H1 (cell line): ENCODE measurements at regions not wholly inside any gene's neighbourhood (a gene's known extent, or its start where the extent isn't known, plus 50 kb on each side); places are given as distances from the start of the nearest gene placed in this dataset.

Source experiments
- CTCF ChIA-PET: fragments of 300-600 bp; sonication (Branson Sonifier 250); formaldehyde crosslinking; loops from one replicate; lab custom pipeline; 2021; ENCODE audit not compliant: partially characterized antibody; lab: Charles Lee
- POLR2A ChIA-PET: fragments of 300-600 bp; sonication (Branson Sonifier 250); formaldehyde crosslinking; loops from one replicate; lab custom pipeline; 2021; ENCODE audit warnings: inconsistent platforms; ENCODE audit not compliant: partially characterized antibody; lab: Charles Lee
- DNase-seq, 2 experiments: peaks; one replicate each; pipeline versions ENCODE4 v3.0.0 to v3.0.0-alpha.2; 2010 to 2022; ENCODE audit warnings: low spot score in 2 of 2, low read depth in 1 of 2, mixed read lengths in 1 of 2
- FAIRE-seq: peaks from 2 replicates; lab custom pipeline; 2011; peaks lifted over from hg19 to GRCh38; lab: Jason Lieb, UNC
- H2AFZ ChIP-seq: 2 replicates; pipeline ENCODE4 v1.8.1; 2012; ENCODE audit warnings: low read length, inconsistent platforms
- H2AK5ac ChIP-seq: 2 replicates; pipeline ENCODE4 v1.6.1; 2013; ENCODE audit warnings: low read depth, low read length
- H2BK120ac ChIP-seq: replicated peaks from 2 replicates; pipeline ENCODE3; 2013; ENCODE audit warnings: low read depth, low read length, inconsistent platforms
- H2BK12ac ChIP-seq: 2 replicates; pipeline ENCODE4 v1.6.1; 2013; ENCODE audit warnings: low read depth, low read length
- H2BK15ac ChIP-seq: 2 replicates; pipeline ENCODE4 v1.6.1; 2013; ENCODE audit warnings: low read length
- H2BK20ac ChIP-seq: 2 replicates; pipeline ENCODE4 v1.6.1; 2013; ENCODE audit warnings: low read length
- H2BK5ac ChIP-seq: 2 replicates; pipeline ENCODE4 v1.6.1; 2013; ENCODE audit warnings: low read depth, low read length
- H3K14ac ChIP-seq: 2 replicates; pipeline ENCODE4 v1.6.1; 2013; ENCODE audit warnings: inconsistent platforms; ENCODE audit not compliant: insufficient read length
- H3K18ac ChIP-seq: 2 replicates; pipeline ENCODE4 v1.6.1; 2013; ENCODE audit warnings: low read length; ENCODE audit errors: extremely low read depth
- H3K23ac ChIP-seq: 2 replicates; pipeline ENCODE4 v1.6.1; 2013; ENCODE audit warnings: inconsistent platforms; ENCODE audit not compliant: insufficient read length
- H3K23me2 ChIP-seq: 2 replicates; pipeline ENCODE4 v1.6.1; 2013; ENCODE audit warnings: low read depth, low read length
- H3K27ac ChIP-seq: 2 replicates; pipeline ENCODE4 v1.6.1; 2011; ENCODE audit warnings: low read depth, low read length, inconsistent platforms
- H3K27me3 ChIP-seq, 4 experiments: replicated peaks in 1 of 4; 1 replicate in 1 of 4; 2 replicates in 3 of 4; pipeline versions ENCODE4 v1.6.1 to v1.8.1; 2011 to 2013; ENCODE audit warnings: low read length in 3 of 4, mild to moderate bottlenecking in 3 of 4, inconsistent platforms in 2 of 4, mixed read lengths in 2 of 4, moderate library complexity in 1 of 4; ENCODE audit not compliant: control insufficient read depth in 3 of 4, insufficient read depth in 3 of 4; ENCODE audit errors: extremely low read depth in 1 of 4
- H3K36me3 ChIP-seq, 4 experiments: 2 replicates each; pipeline versions ENCODE4 v1.6.1 to v1.8.1; 2011 to 2013; ENCODE audit warnings: mild to moderate bottlenecking in 4 of 4, low read length in 3 of 4, moderate library complexity in 2 of 4, control low read depth in 1 of 4, inconsistent platforms in 1 of 4; ENCODE audit not compliant: insufficient read depth in 4 of 4, control insufficient read depth in 2 of 4
- H3K4ac ChIP-seq: replicated peaks from 2 replicates; pipeline ENCODE3; 2013; ENCODE audit warnings: low read length, low read depth, mixed read lengths, inconsistent platforms; ENCODE audit not compliant: insufficient read length
- H3K4me1 ChIP-seq, 4 experiments: replicated peaks in 1 of 4; 1 replicate in 1 of 4; 2 replicates in 3 of 4; pipeline versions ENCODE4 v1.6.1 to v1.8.1; 2011 to 2013; ENCODE audit warnings: low read length in 3 of 4, inconsistent platforms in 2 of 4, mixed read lengths in 1 of 4; ENCODE audit not compliant: insufficient read depth in 4 of 4, control insufficient read depth in 3 of 4
- H3K4me2 ChIP-seq, 2 experiments: 2 replicates each; pipeline versions ENCODE4 v1.6.1 to v1.8.1; 2011 to 2013; ENCODE audit warnings: low read depth in 2 of 2, low read length in 2 of 2, control low read depth in 1 of 2, inconsistent platforms in 1 of 2, mild to moderate bottlenecking in 1 of 2; ENCODE audit not compliant: insufficient read depth in 1 of 2
- H3K4me3 ChIP-seq, 4 experiments: fragments of 200-600, 300-600 bp in 1 of 4; sonication (generic), shearing (Covaris generic), sonication (Bioruptor Twin) in 1 of 4; 2 replicates each; pipeline versions ENCODE4 v1.5.1 to v1.8.1; 2011 to 2016; ENCODE audit warnings: low read length in 4 of 4, low read depth in 3 of 4, control low read depth in 2 of 4, inconsistent platforms in 2 of 4, mild to moderate bottlenecking in 2 of 4, mixed read lengths in 1 of 4, moderate library complexity in 1 of 4; ENCODE audit not compliant: insufficient read depth in 2 of 4; ENCODE audit errors: extremely low read depth in 1 of 4
- H3K56ac ChIP-seq: replicated peaks from 2 replicates; pipeline ENCODE3; 2013; ENCODE audit warnings: low read depth, mild to moderate bottlenecking, mixed read lengths, low read length, inconsistent platforms; ENCODE audit not compliant: insufficient read length
- H3K79me1 ChIP-seq: 2 replicates; pipeline ENCODE4 v1.6.1; 2013; ENCODE audit warnings: low read depth, low read length, control low read depth
- H3K79me2 ChIP-seq, 2 experiments: 2 replicates each; pipeline versions ENCODE4 v1.6.1 to v1.8.1; 2012 to 2013; ENCODE audit warnings: low read length in 2 of 2, mild to moderate bottlenecking in 2 of 2, inconsistent platforms in 1 of 2; ENCODE audit not compliant: insufficient read depth in 2 of 2, control insufficient read depth in 1 of 2
- H3K9ac ChIP-seq, 4 experiments: replicated peaks in 1 of 4; 1 replicate in 1 of 4; 2 replicates in 3 of 4; pipeline versions ENCODE4 v1.6.1 to v1.8.1; 2011 to 2013; ENCODE audit warnings: low read depth in 3 of 4, low read length in 3 of 4, control low read depth in 2 of 4, mild to moderate bottlenecking in 2 of 4, moderate library complexity in 2 of 4, inconsistent platforms in 1 of 4; ENCODE audit errors: extremely low read depth in 1 of 4
- H3K9me3 ChIP-seq, 2 experiments: 2 replicates each; pipeline versions ENCODE4 v1.6.1 to v1.8.1; 2012 to 2013; ENCODE audit warnings: mild to moderate bottlenecking in 2 of 2, moderate library complexity in 2 of 2, control low read depth in 1 of 2, inconsistent platforms in 1 of 2, low read depth in 1 of 2, low read length in 1 of 2, mixed read lengths in 1 of 2; ENCODE audit not compliant: insufficient read depth in 2 of 2
- H4K20me1 ChIP-seq, 2 experiments: replicated peaks in 1 of 2; 2 replicates each; pipeline versions ENCODE3 to v1.8.1; 2011 to 2013; ENCODE audit warnings: inconsistent platforms in 2 of 2, low read length in 2 of 2, mild to moderate bottlenecking in 1 of 2; ENCODE audit not compliant: insufficient read depth in 2 of 2, control insufficient read depth in 1 of 2
- H4K5ac ChIP-seq: 2 replicates; pipeline ENCODE4 v1.6.1; 2013; ENCODE audit warnings: low read length, low read depth, mixed read lengths, inconsistent platforms; ENCODE audit not compliant: insufficient read length
- H4K8ac ChIP-seq: 2 replicates; pipeline ENCODE4 v1.8.0; 2013; ENCODE audit warnings: mild to moderate bottlenecking, moderate library complexity, low read length, inconsistent platforms; ENCODE audit not compliant: insufficient read depth; ENCODE audit errors: extremely low read depth
- H4K91ac ChIP-seq: replicated peaks from 2 replicates; pipeline ENCODE3; 2013; ENCODE audit warnings: low read length, mixed read lengths, inconsistent platforms; ENCODE audit not compliant: insufficient read length
- SIRT6 ChIP-seq: IDR thresholded peaks from one replicate; pipeline ENCODE4 v1.7.1; 2012; ENCODE audit warnings: low read length, inconsistent platforms
- TCF12 ChIP-seq: IDR thresholded peaks from 2 replicates; pipeline ENCODE4 v1.6.1; 2011; ENCODE audit warnings: low read depth, mild to moderate bottlenecking, low read length
- WGBS, 2 experiments: shearing (Covaris generic) in 1 of 2; methylation state at CpG; one replicate each; pipeline versions ENCODE4 v1.1.6 to v1.1.7; 2013 to 2015; ENCODE audit warnings: low lambda C conversion rate in 2 of 2, mixed read lengths in 2 of 2, inconsistent platforms in 1 of 2, low coverage in 1 of 2, missing lambda C conversion rate in 1 of 2; ENCODE audit not compliant: insufficient replicate concordance in 2 of 2, insufficient coverage in 1 of 2, insufficient read length in 1 of 2; ENCODE audit errors: extremely low coverage in 1 of 2, missing lambda C conversion rate in 1 of 2; 5-methylcytosine and 5-hydroxymethylcytosine counted together

- no peak overlapping the region for H4K5ac ChIP-seq
- no peaks in the 10 kb centered on the region for H3K4me1 ChIP-seq
Observed at GRCh38 chr6:140677781-140678528, 1303.5 kb upstream of the CITED2 start.

More at GRCh38 chr6:140677781-140678528, 1303.5 kb upstream of the CITED2 start:
- Histone ChIP-seq H4K20me1 (no peaks in the 10 kb centered on the region), H2BK20ac (no peak overlapping the region), H3K9ac (no peak overlapping the region), H4K8ac (no peak overlapping the region), H2AK5ac (no peak overlapping the region), H2BK5ac (no peak overlapping the region), H3K27me3 (no peaks in the 10 kb centered on the region), H3K18ac (no peak overlapping the region), H3K4me3 (no peak overlapping the region), H3K36me3 (no peaks in the 10 kb centered on the region), H3K79me1 (no peaks in the 10 kb centered on the region), H2BK15ac (no peak overlapping the region), H2AFZ (no peak overlapping the region), H4K91ac (no peak overlapping the region), H3K23ac (no peak overlapping the region), H3K23me2 (no peaks in the 10 kb centered on the region), H3K4ac (no peak overlapping the region), H3K9me3 (no peaks in the 10 kb centered on the region), H3K79me2 (no peaks in the 10 kb centered on the region), H3K27ac (no peak overlapping the region), H3K4me2 (no peak overlapping the region), H3K56ac (no peak overlapping the region), H3K14ac (no peak overlapping the region), H2BK120ac (no peak overlapping the region), H2BK12ac (no peak overlapping the region)
- no peak for TF ChIP-seq SIRT6
- TF ChIP-seq TCF12: no peak
- ChIA-PET POLR2A (no interaction called here), CTCF (interaction anchor here (0.8 kb wide), 1 partner anchor 17 kb away, joined by 3 read pairs; no protein-coding TSS in a partner anchor)
- FAIRE-seq: no peak
- 86% methylated on average over 5 of the region's 5 CpGs; no CpG with 5 or more reads in 1 of the 2 experiments for WGBS, 2 experiments
- no peak for DNase-seq
